WTC11 (cell line): ENCODE measurements at regions not wholly inside any gene's neighbourhood (a gene's known extent, or its start where the extent isn't known, plus 50 kb on each side); places are given as distances from the start of the nearest gene placed in this dataset.

Experiments
- ATAC-seq: fragments of 200-7000 bp; cut with Tn5 transposase; 2 replicates; pipeline ENCODE4 v1.10.0; 2021; ENCODE audit warnings: mild to moderate bottlenecking, moderate library complexity
- CTCF ChIA-PET: fragments of 300-600 bp; sonication (Branson Sonifier 250); formaldehyde crosslinking; loops from one replicate; lab custom pipeline; 2021; ENCODE audit warnings: antibody characterized with exemption; lab: Charles Lee
- POLR2A ChIA-PET: fragments of 350-600 bp; sonication (Branson Sonifier 250); formaldehyde crosslinking; loops from one replicate; lab custom pipeline; 2021; ENCODE audit warnings: antibody characterized with exemption; lab: Charles Lee
- DNase-seq: peaks from one replicate; pipeline ENCODE4 v3.0.0; 2021; ENCODE audit warnings: low spot score
- H3K27ac Mint-ChIP-seq: 2 replicates; pipeline ENCODE4 v1.8.0; 2021; ENCODE audit warnings: mixed read lengths
- H3K27me3 Mint-ChIP-seq: 2 replicates; pipeline ENCODE4 v1.8.0; 2021; ENCODE audit warnings: low read depth, mild to moderate bottlenecking, moderate library complexity, mixed read lengths
- H3K36me3 Mint-ChIP-seq: 2 replicates; pipeline ENCODE4 v1.8.0; 2021; ENCODE audit warnings: mixed read lengths
- H3K4me1 Mint-ChIP-seq: 2 replicates; pipeline ENCODE4 v1.8.0; 2022; ENCODE audit warnings: mixed read lengths
- H3K4me3 Mint-ChIP-seq: 2 replicates; pipeline ENCODE4 v1.8.0; 2021; ENCODE audit warnings: mild to moderate bottlenecking, moderate library complexity, mixed read lengths
- H3K9me3 Mint-ChIP-seq: 2 replicates; pipeline ENCODE4 v1.8.0; 2021; ENCODE audit warnings: mixed read lengths
- ARID4B ChIP-seq: sonication (generic); formaldehyde crosslinking; IDR thresholded peaks from 2 replicates; pipeline ENCODE4 v1.8.0; 2023; ENCODE audit warnings: missing genetic modification reagents, mild to moderate bottlenecking, borderline replicate concordance
- E2F4 ChIP-seq: sonication (generic); formaldehyde crosslinking; IDR thresholded peaks from 2 replicates; pipeline ENCODE4 v1.8.1; 2022; ENCODE audit warnings: low read depth, mild to moderate bottlenecking, moderate library complexity, missing genetic modification reagents, borderline replicate concordance
- FOXK1 ChIP-seq: sonication (generic); formaldehyde crosslinking; IDR thresholded peaks from 2 replicates; pipeline ENCODE4 v1.8.0; 2022; ENCODE audit warnings: mild to moderate bottlenecking, moderate library complexity, missing genetic modification reagents
- FOXP1 ChIP-seq: sonication (generic); formaldehyde crosslinking; IDR thresholded peaks from 2 replicates; pipeline ENCODE4 v1.8.0; 2022; ENCODE audit warnings: missing genetic modification reagents, mild to moderate bottlenecking, moderate library complexity, borderline replicate concordance
- FOXP4 ChIP-seq: sonication (generic); formaldehyde crosslinking; IDR thresholded peaks from 2 replicates; pipeline ENCODE4 v1.8.0; 2022; ENCODE audit warnings: mild to moderate bottlenecking, missing genetic modification reagents
- GTF2I ChIP-seq: fragments of 250-450 bp; sonication (Bioruptor Pico); conservative IDR thresholded peaks from 2 replicates; pipeline ENCODE4 v1.4.0; 2021; ENCODE audit warnings: mild to moderate bottlenecking
- IRF2 ChIP-seq: sonication (generic); formaldehyde crosslinking; IDR thresholded peaks from 2 replicates; pipeline ENCODE4 v1.8.0; 2022; ENCODE audit warnings: low read depth, missing genetic modification reagents, borderline replicate concordance
- PRDM15 ChIP-seq: sonication (generic); formaldehyde crosslinking; IDR thresholded peaks from 2 replicates; pipeline ENCODE4 v1.8.0; 2022; ENCODE audit warnings: missing genetic modification reagents
- SMAD3 ChIP-seq: sonication (generic); formaldehyde crosslinking; IDR thresholded peaks from 2 replicates; pipeline ENCODE4 v1.8.0; 2022; ENCODE audit warnings: missing genetic modification reagents, mild to moderate bottlenecking, borderline replicate concordance
- ZNF219 ChIP-seq: sonication (generic); formaldehyde crosslinking; IDR thresholded peaks from 2 replicates; pipeline ENCODE4 v1.8.0; 2023; ENCODE audit warnings: missing genetic modification reagents, mild to moderate bottlenecking, borderline replicate concordance
- ZNF396 ChIP-seq: fragments of 250-450 bp; sonication (Bioruptor Pico); IDR thresholded peaks from 2 replicates; pipeline ENCODE4 v1.8.0; 2021; ENCODE audit warnings: mild to moderate bottlenecking, moderate library complexity, borderline replicate concordance
- ZNF416 ChIP-seq: fragments of 250-450 bp; sonication (Bioruptor Pico); IDR thresholded peaks from 2 replicates; pipeline ENCODE4 v1.9.0; 2021; ENCODE audit warnings: mild to moderate bottlenecking, inconsistent platforms
- ZNF423 ChIP-seq: fragments of 250-450 bp; sonication (Bioruptor Pico); IDR thresholded peaks from 2 replicates; pipeline ENCODE4 v2.1.2; 2022; ENCODE audit warnings: mild to moderate bottlenecking, moderate library complexity
- ZNF425 ChIP-seq: fragments of 250-450 bp; sonication (Bioruptor Pico); conservative IDR thresholded peaks from 2 replicates; pipeline ENCODE4 v1.9.0; 2021; ENCODE audit warnings: mild to moderate bottlenecking
- ZNF671 ChIP-seq: fragments of 250-450 bp; sonication (Bioruptor Pico); IDR thresholded peaks from 2 replicates; pipeline ENCODE4 v1.8.0; 2021; ENCODE audit warnings: mild to moderate bottlenecking
- TF ChIP-seq, protein P1 (sequence below): fragments of 250-450 bp; sonication (Bioruptor Pico); IDR thresholded peaks from 2 replicates; pipeline ENCODE4 v1.9.0; 2021; ENCODE audit warnings: moderate library complexity, mild to moderate bottlenecking, inconsistent platforms, borderline replicate concordance
- TF ChIP-seq, protein P2 (sequence below): sonication (generic); formaldehyde crosslinking; conservative IDR thresholded peaks from 2 replicates; pipeline ENCODE4 v1.8.1; 2022; ENCODE audit warnings: mild to moderate bottlenecking, missing genetic modification reagents
- TF ChIP-seq, protein P3 (sequence below): fragments of 250-450 bp; sonication (Bioruptor Pico); IDR thresholded peaks from 2 replicates; pipeline ENCODE4 v1.9.0; 2021; ENCODE audit warnings: mild to moderate bottlenecking

DNA sequence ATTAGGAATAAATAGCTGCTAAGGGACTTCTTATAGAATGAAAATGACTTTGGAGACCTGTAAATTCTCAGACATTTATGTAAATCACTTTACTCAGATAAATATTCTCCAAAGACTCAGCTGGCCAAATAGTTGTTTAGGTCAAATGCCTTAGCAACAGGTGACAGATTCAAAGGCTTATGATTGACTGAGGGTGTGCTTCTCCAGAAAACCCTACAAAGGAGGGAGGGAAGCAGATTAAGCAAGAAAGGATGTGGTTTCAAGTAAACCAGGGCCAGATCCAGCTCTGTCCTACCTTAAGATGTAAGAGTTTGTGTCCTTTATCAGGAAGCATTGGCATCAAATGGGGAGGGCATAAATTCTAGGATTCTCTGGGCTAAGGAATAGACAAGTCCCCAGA, 433.0 kb downstream of the TLE1 start (continued):
- no peak for TF ChIP-seq PRDM15 (CRISPR knock-in tag)
- no peak for TF ChIP-seq ZNF416
- TF ChIP-seq ZNF423 (CRISPR knock-in tag), result no peak
- TF ChIP-seq SMAD3 (CRISPR knock-in tag), result no peak
- no peak for TF ChIP-seq ZNF396 (CRISPR knock-in tag)
- no peak for TF ChIP-seq ARID4B
- no peak for TF ChIP-seq FOXP1 (CRISPR knock-in tag)
- TF ChIP-seq IRF2, result no peak
- TF ChIP-seq ZNF425, result no peak
- no peak for TF ChIP-seq ZNF219 (CRISPR knock-in tag)
- TF ChIP-seq, protein P1, sequence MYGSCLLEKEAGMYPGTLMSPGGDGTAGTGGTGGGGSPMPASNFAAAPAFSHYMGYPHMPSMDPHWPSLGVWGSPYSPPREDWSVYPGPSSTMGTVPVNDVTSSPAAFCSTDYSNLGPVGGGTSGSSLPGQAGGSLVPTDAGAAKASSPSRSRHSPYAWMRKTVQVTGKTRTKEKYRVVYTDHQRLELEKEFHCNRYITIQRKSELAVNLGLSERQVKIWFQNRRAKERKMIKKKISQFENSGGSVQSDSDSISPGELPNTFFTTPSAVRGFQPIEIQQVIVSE (CRISPR knock-in tag), result no peak
- no peak for TF ChIP-seq ZNF671 (CRISPR knock-in tag)

DNA sequence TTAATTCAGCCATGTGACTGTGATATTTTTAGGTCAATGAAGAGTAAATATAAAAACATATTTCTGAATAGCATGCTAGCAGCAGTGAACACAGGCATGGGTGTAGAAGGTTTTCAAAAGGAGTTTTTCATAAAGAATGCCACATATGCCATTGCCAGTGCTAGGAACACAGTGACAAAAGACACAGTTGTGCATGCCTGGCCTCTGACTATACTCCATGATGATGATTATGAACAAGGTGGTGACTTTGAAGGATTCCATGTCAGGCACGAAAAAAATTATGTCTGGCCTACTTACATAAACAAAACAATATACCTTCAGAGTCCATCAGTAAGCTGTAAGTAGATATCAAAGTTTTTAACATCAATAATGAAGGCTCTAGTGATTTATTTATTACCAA, 438.7 kb downstream of the TLE1 start:
- CTCF ChIA-PET, result no interaction called here
- no peaks in the 10 kb centered on the region for H3K27me3 Mint-ChIP-seq
- DNase-seq (no peak), ATAC-seq (no peak)
- POLR2A ChIA-PET, result no interaction called here
- 0 out of 2 replicates have a peak, but pooled peaks cover 3% of the 10 kb centered on the region for H3K36me3 Mint-ChIP-seq
- H3K9me3 Mint-ChIP-seq, result peaks cover 9% of the 10 kb centered on the region
- H3K4me1 Mint-ChIP-seq, result peaks cover 11% of the 10 kb centered on the region
- H3K4me3 Mint-ChIP-seq, result no peak overlapping the region
- H3K27ac Mint-ChIP-seq, result no peak overlapping the region
- no peak for TF ChIP-seq FOXK1
- no peak for TF ChIP-seq ZNF671 (CRISPR knock-in tag)
- TF ChIP-seq FOXP4, result no peak
- no peak for TF ChIP-seq E2F4 (CRISPR knock-in tag)
- TF ChIP-seq, protein P2, sequence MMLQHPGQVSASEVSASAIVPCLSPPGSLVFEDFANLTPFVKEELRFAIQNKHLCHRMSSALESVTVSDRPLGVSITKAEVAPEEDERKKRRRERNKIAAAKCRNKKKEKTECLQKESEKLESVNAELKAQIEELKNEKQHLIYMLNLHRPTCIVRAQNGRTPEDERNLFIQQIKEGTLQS (CRISPR knock-in tag), result no peak
- TF ChIP-seq GTF2I, result no peak
- TF ChIP-seq ZNF416, result no peak
- TF ChIP-seq, protein P3, sequence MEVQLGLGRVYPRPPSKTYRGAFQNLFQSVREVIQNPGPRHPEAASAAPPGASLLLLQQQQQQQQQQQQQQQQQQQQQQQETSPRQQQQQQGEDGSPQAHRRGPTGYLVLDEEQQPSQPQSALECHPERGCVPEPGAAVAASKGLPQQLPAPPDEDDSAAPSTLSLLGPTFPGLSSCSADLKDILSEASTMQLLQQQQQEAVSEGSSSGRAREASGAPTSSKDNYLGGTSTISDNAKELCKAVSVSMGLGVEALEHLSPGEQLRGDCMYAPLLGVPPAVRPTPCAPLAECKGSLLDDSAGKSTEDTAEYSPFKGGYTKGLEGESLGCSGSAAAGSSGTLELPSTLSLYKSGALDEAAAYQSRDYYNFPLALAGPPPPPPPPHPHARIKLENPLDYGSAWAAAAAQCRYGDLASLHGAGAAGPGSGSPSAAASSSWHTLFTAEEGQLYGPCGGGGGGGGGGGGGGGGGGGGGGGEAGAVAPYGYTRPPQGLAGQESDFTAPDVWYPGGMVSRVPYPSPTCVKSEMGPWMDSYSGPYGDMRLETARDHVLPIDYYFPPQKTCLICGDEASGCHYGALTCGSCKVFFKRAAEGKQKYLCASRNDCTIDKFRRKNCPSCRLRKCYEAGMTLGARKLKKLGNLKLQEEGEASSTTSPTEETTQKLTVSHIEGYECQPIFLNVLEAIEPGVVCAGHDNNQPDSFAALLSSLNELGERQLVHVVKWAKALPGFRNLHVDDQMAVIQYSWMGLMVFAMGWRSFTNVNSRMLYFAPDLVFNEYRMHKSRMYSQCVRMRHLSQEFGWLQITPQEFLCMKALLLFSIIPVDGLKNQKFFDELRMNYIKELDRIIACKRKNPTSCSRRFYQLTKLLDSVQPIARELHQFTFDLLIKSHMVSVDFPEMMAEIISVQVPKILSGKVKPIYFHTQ (CRISPR knock-in tag), result no peak
